ENCODE measurements at regions not wholly inside any gene's neighbourhood (a gene's known extent, or its start where the extent isn't known, plus 50 kb on each side); places are given as distances from the start of the nearest gene placed in this dataset.

GRCh38 chr3:182668974-182669373 is 124.3 kb upstream of the ATP11B start:
- DNase-seq = no peak

GRCh38 chr3:182671541-182671940 is 121.8 kb upstream of the ATP11B start:
- DNase-seq = no peak

- DNase-seq = no peak
Observed at GRCh38 chr3:182671942-182672341, 121.4 kb upstream of the ATP11B start.

GRCh38 chr3:182673336-182673735 is 120.0 kb upstream of the ATP11B start:
- DNase-seq = no peak

- no peak for DNase-seq
Observed at GRCh38 chr3:182682263-182683241, 110.8 kb upstream of the ATP11B start.

- DNase-seq = peak; percentile 4
Observed at GRCh38 chr3:182683453-182683852, 109.9 kb upstream of the ATP11B start.

- no peak for DNase-seq
Observed at GRCh38 chr3:182683858-182684257, 109.4 kb upstream of the ATP11B start.

- DNase-seq = no peak
Observed at GRCh38 chr3:182686033-182686886, 107.0 kb upstream of the ATP11B start.

GRCh38 chr3:182690172-182690571 is 103.1 kb upstream of the ATP11B start:
- no peak for DNase-seq

GRCh38 chr3:182692021-182692420 is 101.3 kb upstream of the ATP11B start:
- DNase-seq = no peak

- DNase-seq = peak; percentile 12
Observed at GRCh38 chr3:182692695-182693094, 100.6 kb upstream of the ATP11B start.

GRCh38 chr3:182693723-182694122 is 99.6 kb upstream of the ATP11B start:
- no peak for DNase-seq

- no peak for DNase-seq
Observed at GRCh38 chr3:182696916-182697315, 96.4 kb upstream of the ATP11B start.

- DNase-seq = no peak
Observed at GRCh38 chr3:182697345-182697919, 95.9 kb upstream of the ATP11B start.

- DNase-seq = no peak
Observed at GRCh38 chr3:182698078-182698477, 95.2 kb upstream of the ATP11B start.

- no peak for DNase-seq
Observed at GRCh38 chr3:182699550-182700170, 93.6 kb upstream of the ATP11B start.

GRCh38 chr3:182702216-182702615 is 91.1 kb upstream of the ATP11B start:
- no peak for DNase-seq

- no peak for DNase-seq
Observed at GRCh38 chr3:182703233-182703632, 90.1 kb upstream of the ATP11B start.

GRCh38 chr3:182704926-182705325 is 88.4 kb upstream of the ATP11B start:
- DNase-seq = no peak

GRCh38 chr3:182708810-182709209 is 84.5 kb upstream of the ATP11B start:
- DNase-seq = no peak

- DNase-seq = no peak
Observed at GRCh38 chr3:182709306-182709705, 84.0 kb upstream of the ATP11B start.

- no peak for DNase-seq
Observed at GRCh38 chr3:182710557-182711157, 82.6 kb upstream of the ATP11B start.

Measured in NK-92 treated with Interleukin-12 subunit alpha and Interleukin-12 subunit beta, amount 100 ng/mL, for 24 hours (cell line).